Ovary (tissue), 7 donors: ENCODE measurements at regions not wholly inside any gene's neighbourhood (a gene's known extent, or its start where the extent isn't known, plus 50 kb on each side); places are given as distances from the start of the nearest gene placed in this dataset.

Source experiments
- DNase-seq, 5 donors: peaks; one replicate each; pipeline ENCODE4 v3.0.0-alpha.2; 2019 to 2020
- H3K27ac ChIP-seq, 2 donors: fragments of 200-600 bp; one replicate each; pipeline versions ENCODE4 v1.5.1 to v1.8.0; 2019 to 2022
- H3K27me3 ChIP-seq: fragments of 200-600 bp; one replicate; pipeline ENCODE4 v1.8.0; 2022
- H3K36me3 ChIP-seq: fragments of 200-600 bp; sonication (generic); one replicate; pipeline ENCODE4 v1.5.1; 2019
- H3K4me1 ChIP-seq: one replicate; pipeline ENCODE4 v1.8.1; 2013; ENCODE audit warnings: mild to moderate bottlenecking, moderate library complexity; ENCODE audit not compliant: insufficient read depth
- H3K4me3 ChIP-seq: fragments of 200-600 bp; sonication (generic); one replicate; pipeline ENCODE4 v1.5.1; 2017
- H3K9me3 ChIP-seq, 2 donors: fragments of 200-600 bp in 1 of 2; sonication (generic) in 1 of 2; one replicate each; pipeline versions ENCODE4 v1.5.1 to v1.8.1; 2013 to 2019; ENCODE audit warnings: mild to moderate bottlenecking in 1 of 2, moderate library complexity in 1 of 2
- CTCF ChIP-seq, 3 donors: fragments of 450-650 bp in 2 of 3; fragments of 200-600 bp in 1 of 3; IDR thresholded peaks; one replicate each; pipeline versions ENCODE4 v1.5.1 to v1.8.0; 2016 to 2022; ENCODE audit warnings: antibody characterized with exemption in 3 of 3, mild to moderate bottlenecking in 1 of 3
- EP300 ChIP-seq: sonication (generic); formaldehyde crosslinking; IDR thresholded peaks from one replicate; pipeline ENCODE4 v1.6.1; 2017; ENCODE audit warnings: antibody characterized with exemption
- POLR2A ChIP-seq: fragments of 450-650 bp; IDR thresholded peaks from one replicate; pipeline ENCODE4 v1.6.1; 2017; ENCODE audit warnings: antibody characterized with exemption, mild to moderate bottlenecking, moderate library complexity
- WGBS, 3 donors: extraction: QIAGEN DNeasy Blood & Tissue Kit in 1 of 3; methylation state at CpG; one replicate each; pipeline versions ENCODE4 v1.1.5 to v1.1.7; 2013 to 2017; 5-methylcytosine and 5-hydroxymethylcytosine counted together
- intact Hi-C, 4 donors: fragments of 100-400 bp; cut with DNase I; formaldehyde crosslinking; loops; one replicate each; pipeline versions ENCODE4 v1.11.0 to v1.15.1; 2022 to 2023
- donor health status: DM: no; HTN: no; CAD: no; lungs with moderate emphysema.
- donor health status: DM: no; HTN: no; CAD: no.
- donor health status: Bipolar disorder and iron deficiency.
- donor health status: DM: no; HTN: no; CAD: no.
- donor health status: DM: yes; HTN: yes; CAD: no.

DNA sequence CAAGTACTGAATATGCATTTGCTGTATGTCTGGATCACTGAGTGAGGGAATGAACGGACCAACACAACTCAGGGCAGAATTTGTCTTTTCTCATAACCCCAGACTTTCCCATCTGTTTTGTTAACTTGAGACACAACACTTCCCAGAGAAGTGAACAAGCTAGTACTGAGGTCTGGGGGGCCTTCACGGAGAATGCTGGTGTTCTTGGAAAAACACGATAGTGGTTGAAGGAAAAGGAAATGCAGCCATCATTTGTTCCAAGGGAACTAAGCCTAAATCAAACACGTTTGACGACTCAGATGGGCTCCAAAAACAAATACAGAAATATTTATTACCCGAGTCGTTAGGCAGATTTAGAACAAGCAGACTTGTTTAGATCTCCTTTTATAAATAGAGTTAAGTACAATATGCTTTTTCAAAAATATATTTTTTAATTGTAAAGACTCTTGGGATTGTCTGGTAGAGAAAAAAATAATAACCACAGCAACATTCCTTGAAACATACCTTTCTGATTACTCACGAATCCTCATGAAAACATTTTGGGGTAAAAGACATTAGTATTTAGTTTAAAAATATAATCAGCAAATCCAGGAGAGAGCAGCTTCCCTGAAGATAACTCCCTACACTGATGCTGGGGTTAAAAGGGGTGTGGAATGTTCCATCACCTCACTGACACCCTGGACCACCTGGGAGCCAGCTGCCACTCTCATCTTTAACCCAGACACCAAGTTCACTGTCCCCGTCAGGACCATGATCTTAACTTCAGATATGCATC is 427.7 kb upstream of the RUNX1 start:
- TF ChIP-seq POLR2A (no peak), CTCF (IDR thresholded peaks at IDR 0.05) (no peak), EP300 (no peak)
- no peak for DNase-seq
- Histone ChIP-seq H3K27ac (peak overlapping the region in 1 of 2 donors; percentile 44), H3K4me3 (no peak overlapping the region), H3K9me3 (no peaks in the 10 kb centered on the region), H3K4me1 (peaks cover 8% of the 10 kb centered on the region), H3K36me3 (no peaks in the 10 kb centered on the region), H3K27me3 (no peaks in the 10 kb centered on the region)
- WGBS, 3 donors: 7 to 12% (median 11%) methylated on average over 9 of the region's 9 CpGs
- intact Hi-C loops: no loop called here

GRCh38 chr21:35475762-35476161 is 426.7 kb upstream of the RUNX1 start:
- Histone ChIP-seq H3K27ac (peak overlapping the region in 1 of 2 donors; percentile 44), H3K27me3 (no peaks in the 10 kb centered on the region), H3K4me1 (peaks cover 6% of the 10 kb centered on the region), H3K4me3 (no peak overlapping the region), H3K9me3 (no peaks in the 10 kb centered on the region), H3K36me3 (no peaks in the 10 kb centered on the region)
- 68 to 70% (median 69%) methylated on average over 4 of the region's 4 CpGs for WGBS, 3 donors
- DNase-seq: no peak
- intact Hi-C loops: no loop called here
- TF ChIP-seq CTCF (IDR thresholded peaks at IDR 0.05): no peak
- TF ChIP-seq EP300: no peak
- no peak for TF ChIP-seq POLR2A

GRCh38 chr21:35475009-35475408 is 425.9 kb upstream of the RUNX1 start:
- Histone ChIP-seq H3K27me3 (no peaks in the 10 kb centered on the region), H3K36me3 (no peaks in the 10 kb centered on the region), H3K9me3 (no peaks in the 10 kb centered on the region), H3K27ac (no peak overlapping the region), H3K4me1 (peaks cover 6% of the 10 kb centered on the region), H3K4me3 (no peak overlapping the region)
- intact Hi-C loops: no loop called here
- no peak for DNase-seq
- TF ChIP-seq EP300 (no peak), POLR2A (no peak), CTCF (IDR thresholded peaks at IDR 0.05) (no peak)

DNA sequence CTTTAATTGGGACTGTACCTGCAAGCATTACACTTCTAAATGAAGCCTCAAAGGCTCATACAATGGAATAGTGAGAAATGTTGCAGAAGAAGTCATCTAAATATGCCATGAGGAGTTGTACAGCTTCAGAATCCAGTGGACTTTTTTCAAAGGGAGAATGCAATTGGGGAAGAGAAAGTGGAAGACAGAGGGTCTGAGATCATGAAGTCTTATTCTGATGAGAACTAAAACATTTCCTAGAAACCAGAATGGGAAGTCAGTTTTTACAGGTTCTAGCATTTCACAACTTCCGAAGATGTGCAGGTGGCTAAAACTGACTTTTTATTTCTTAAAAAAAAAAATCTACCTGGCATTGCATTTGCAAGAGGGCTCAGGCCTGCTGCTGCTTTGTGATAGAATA is 424.4 kb upstream of the RUNX1 start:
- H3K36me3 ChIP-seq: no peaks in the 10 kb centered on the region
- TF ChIP-seq CTCF (IDR thresholded peaks at IDR 0.05) (no peak), POLR2A (no peak), EP300 (no peak)
- peaks cover 5% of the 10 kb centered on the region for H3K4me1 ChIP-seq
- H3K27me3 ChIP-seq: no peaks in the 10 kb centered on the region
- intact Hi-C loops: no loop called here
- no peak overlapping the region for H3K4me3 ChIP-seq
- no peak overlapping the region for H3K27ac ChIP-seq
- 88 to 94% (median 91%) methylated on average over 1 of the region's 1 CpG for WGBS, 3 donors
- no peak for DNase-seq
- H3K9me3 ChIP-seq: no peaks in the 10 kb centered on the region
